Activated B cell treated with CpG ODN at 0.5 μM for 24 hours (primary cell): ENCODE measurements at regions not wholly inside any gene's neighbourhood (a gene's known extent, or its start where the extent isn't known, plus 50 kb on each side); places are given as distances from the start of the nearest gene placed in this dataset.

Experiments used
- ATAC-seq: fragments of 200-7000 bp; cut with Tn5 transposase; one replicate; pipeline ENCODE4 v1.10.0; 2021; ENCODE audit warnings: low read depth, mild to moderate bottlenecking, moderate library complexity
- CTCF ChIA-PET: fragments of 350-600 bp; sonication (Branson Sonifier 250); formaldehyde crosslinking; loops from one replicate; lab custom pipeline; 2021; ENCODE audit warnings: antibody characterized with exemption; lab: Charles Lee
- POLR2A ChIA-PET: fragments of 350-600 bp; sonication (Branson Sonifier 250); formaldehyde crosslinking; loops from one replicate; lab custom pipeline; 2021; ENCODE audit warnings: antibody characterized with exemption; lab: Charles Lee
- DNase-seq: peaks from one replicate; pipeline ENCODE4 v3.0.0; 2022
- H3K27ac Mint-ChIP-seq: one replicate; pipeline ENCODE4 v1.8.0; 2020; ENCODE audit warnings: mixed read lengths
- H3K27me3 Mint-ChIP-seq: one replicate; pipeline ENCODE4 v1.8.0; 2021; ENCODE audit warnings: mixed read lengths
- H3K36me3 Mint-ChIP-seq: one replicate; pipeline ENCODE4 v1.8.0; 2021; ENCODE audit warnings: low read depth, mixed read lengths
- H3K4me1 Mint-ChIP-seq: one replicate; pipeline ENCODE4 v1.8.0; 2021; ENCODE audit warnings: mixed read lengths
- H3K4me3 Mint-ChIP-seq: one replicate; pipeline ENCODE4 v1.8.0; 2020; ENCODE audit warnings: mild to moderate bottlenecking, mixed read lengths
- H3K9me3 Mint-ChIP-seq: one replicate; pipeline ENCODE4 v1.8.0; 2020; ENCODE audit warnings: mixed read lengths
- CTCF ChIP-seq: fragments of 200-600 bp; IDR thresholded peaks from one replicate; pipeline ENCODE4 v1.8.0; 2022; ENCODE audit warnings: antibody characterized with exemption, mild to moderate bottlenecking
- intact Hi-C: fragments of 100-400 bp; cut with micrococcal nuclease; formaldehyde crosslinking; loops from one replicate; pipeline ENCODE4 v1.15.1; 2024

GRCh38 chr9:1702701-1703100 lies 312.4 kb upstream of the SMARCA2 start:
- no peaks in the 10 kb centered on the region for H3K36me3 Mint-ChIP-seq

GRCh38 chr9:1707291-1707690 lies 307.9 kb upstream of the SMARCA2 start:
- DNase-seq (no peak), ATAC-seq (no peak)
- H3K27ac Mint-ChIP-seq, result no peak overlapping the region
- ChIA-PET POLR2A (no interaction called here), CTCF (no interaction called here)
- H3K36me3 Mint-ChIP-seq, result no peaks in the 10 kb centered on the region
- intact Hi-C loops, result no loop called here
- no peaks in the 10 kb centered on the region for H3K9me3 Mint-ChIP-seq
- TF ChIP-seq CTCF, result no peak
- no peak overlapping the region for H3K4me3 Mint-ChIP-seq
- no peaks in the 10 kb centered on the region for H3K4me1 Mint-ChIP-seq
- peaks cover 7% of the 10 kb centered on the region for H3K27me3 Mint-ChIP-seq

More at GRCh38 chr9:1702701-1703100, 312.4 kb upstream of the SMARCA2 start:
- DNase-seq (no peak), ATAC-seq (no peak)
- intact Hi-C loops, result no loop called here
- Mint-ChIP-seq H3K4me3 (no peak overlapping the region), H3K27ac (no peak overlapping the region), H3K4me1 (no peaks in the 10 kb centered on the region), H3K9me3 (no peaks in the 10 kb centered on the region), H3K27me3 (peaks cover 6% of the 10 kb centered on the region)
- ChIA-PET CTCF (no interaction called here), POLR2A (no interaction called here)
- TF ChIP-seq CTCF, result no peak

DNA sequence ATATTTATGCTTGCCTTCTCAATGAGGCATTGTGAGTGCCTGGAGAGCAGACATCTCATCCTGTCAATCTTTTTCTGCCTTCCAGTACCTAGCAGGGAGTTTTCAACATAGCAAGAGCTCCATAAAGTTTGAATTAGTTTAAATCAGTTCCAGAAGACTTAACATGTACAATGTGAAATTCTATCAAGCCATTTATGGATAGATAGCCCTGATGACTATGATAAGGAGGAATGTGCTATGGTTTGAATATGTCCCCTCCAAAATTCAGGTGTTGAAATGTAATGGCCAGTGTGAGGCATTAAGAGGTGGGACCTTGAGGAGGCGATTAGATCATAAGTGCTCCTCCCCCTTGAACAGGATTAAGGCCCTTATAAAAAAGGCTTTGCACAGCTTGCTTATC lies 306.9 kb upstream of the SMARCA2 start:
- ChIA-PET CTCF (interaction anchor here (1.3 to 2.6 kb wide), 2 partner anchors 231 to 379 kb away, joined by 7 to 10 read pairs; no protein-coding TSS in a partner anchor), POLR2A (no interaction called here)
- no peak for TF ChIP-seq CTCF
- intact Hi-C loops, result no loop called here
- ATAC-seq (no peak), DNase-seq (no peak)
- Mint-ChIP-seq H3K27ac (no peak overlapping the region), H3K4me1 (no peaks in the 10 kb centered on the region), H3K27me3 (peaks cover 4% of the 10 kb centered on the region), H3K4me3 (no peak overlapping the region), H3K36me3 (no peaks in the 10 kb centered on the region), H3K9me3 (no peaks in the 10 kb centered on the region)

GRCh38 chr9:1709347-1709746 lies 305.8 kb upstream of the SMARCA2 start:
- DNase-seq, result no peak
- no peaks in the 10 kb centered on the region for H3K9me3 Mint-ChIP-seq
- no peak overlapping the region for H3K27ac Mint-ChIP-seq
- H3K4me3 Mint-ChIP-seq, result no peak overlapping the region
- no peak for ATAC-seq
- no peak for TF ChIP-seq CTCF
- CTCF ChIA-PET, result interaction anchor here (1.2 to 2.6 kb wide), 3 partner anchors 159 to 378 kb away, joined by 5 to 10 read pairs (median 9); no protein-coding TSS in a partner anchor
- H3K4me1 Mint-ChIP-seq, result no peaks in the 10 kb centered on the region
- POLR2A ChIA-PET, result no interaction called here
- peaks cover 4% of the 10 kb centered on the region for H3K27me3 Mint-ChIP-seq
- intact Hi-C loops, result loop anchor here (1.0 kb wide), 4 partner anchors 161 to 378 kb away; no protein-coding TSS in a partner anchor
- no peaks in the 10 kb centered on the region for H3K36me3 Mint-ChIP-seq

- intact Hi-C loops, result no loop called here
- Mint-ChIP-seq H3K4me1 (no peaks in the 10 kb centered on the region), H3K27ac (no peak overlapping the region), H3K4me3 (no peak overlapping the region), H3K27me3 (peaks cover 4% of the 10 kb centered on the region), H3K9me3 (no peaks in the 10 kb centered on the region), H3K36me3 (no peaks in the 10 kb centered on the region)
- no peak for TF ChIP-seq CTCF
- ATAC-seq, result no peak
- no peak for DNase-seq
- ChIA-PET CTCF (no interaction called here), POLR2A (no interaction called here)
Measured at GRCh38 chr9:1712861-1713450, 302.2 kb upstream of the SMARCA2 start.
